Keratinocyte (primary cell): ENCODE measurements at regions not wholly inside any gene's neighbourhood (a gene's known extent, or its start where the extent isn't known, plus 50 kb on each side); places are given as distances from the start of the nearest gene placed in this dataset.

ENCODE experiments used
- DNase-seq: peaks from one replicate; pipeline ENCODE4 v3.0.0-alpha.2; 2011; ENCODE audit warnings: low read depth, missing footprints, low spot score
- FAIRE-seq: peaks from 2 replicates; lab custom pipeline; 2011; peaks lifted over from hg19 to GRCh38; lab: Jason Lieb, UNC
- H2AFZ ChIP-seq: 2 replicates; pipeline ENCODE4 v1.6.0; 2012; ENCODE audit warnings: low read length, control low read depth, inconsistent platforms; ENCODE audit not compliant: control insufficient read depth
- H3K27ac ChIP-seq: 2 replicates; pipeline ENCODE4 v1.5.1; 2011; ENCODE audit warnings: low read length; ENCODE audit not compliant: control insufficient read depth, insufficient read depth
- H3K27me3 ChIP-seq: 3 replicates; pipeline ENCODE4 v1.6.0; 2011; ENCODE audit warnings: low read length; ENCODE audit not compliant: control insufficient read depth, insufficient read depth; ENCODE audit errors: extremely low read depth
- H3K36me3 ChIP-seq, 2 experiments: 2 replicates in 1 of 2; 3 replicates in 1 of 2; pipeline ENCODE4 v1.5.1; 2011; ENCODE audit warnings: low read length in 2 of 2, mild to moderate bottlenecking in 1 of 2; ENCODE audit not compliant: control insufficient read depth in 2 of 2, insufficient read depth in 2 of 2; ENCODE audit errors: extremely low read depth in 1 of 2
- H3K4me1 ChIP-seq: 3 replicates; pipeline ENCODE4 v1.5.1; 2011; ENCODE audit warnings: low read length; ENCODE audit not compliant: control insufficient read depth, insufficient read depth; ENCODE audit errors: extremely low read depth
- H3K4me2 ChIP-seq: 3 replicates; pipeline ENCODE4 v1.6.0; 2011; ENCODE audit warnings: low read depth, low read length; ENCODE audit not compliant: control insufficient read depth, insufficient read depth; ENCODE audit errors: extremely low read depth
- H3K4me3 ChIP-seq, 3 experiments: fragments of 200-600 bp in 1 of 3; sonication (generic) in 1 of 3; 2 replicates in 2 of 3; 3 replicates in 1 of 3; pipeline ENCODE4 v1.5.1; 2011 to 2016; ENCODE audit warnings: low read length in 3 of 3, mild to moderate bottlenecking in 3 of 3, control low read depth in 2 of 3, inconsistent platforms in 1 of 3, low read depth in 1 of 3, mixed read lengths in 1 of 3, mixed run types in 1 of 3, moderate library complexity in 1 of 3; ENCODE audit not compliant: control insufficient read depth in 2 of 3, insufficient read depth in 2 of 3; ENCODE audit errors: extremely low read depth in 1 of 3
- H3K79me2 ChIP-seq: 2 replicates; pipeline ENCODE4 v1.6.0; 2012; ENCODE audit warnings: low read length; ENCODE audit not compliant: control insufficient read depth, insufficient read depth
- H3K9ac ChIP-seq: 3 replicates; pipeline ENCODE4 v1.6.0; 2011; ENCODE audit warnings: low read length; ENCODE audit not compliant: control insufficient read depth, insufficient read depth; ENCODE audit errors: extremely low read depth
- H3K9me1 ChIP-seq: 3 replicates; pipeline ENCODE4 v1.6.0; 2011; ENCODE audit warnings: low read length; ENCODE audit not compliant: control insufficient read depth, insufficient read depth; ENCODE audit errors: extremely low read depth
- H3K9me3 ChIP-seq: 2 replicates; pipeline ENCODE4 v1.5.1; 2012; ENCODE audit warnings: low read depth, low read length; ENCODE audit not compliant: control insufficient read depth
- H4K20me1 ChIP-seq: 3 replicates; pipeline ENCODE4 v1.6.0; 2011; ENCODE audit warnings: low read length; ENCODE audit not compliant: control insufficient read depth, insufficient read depth; ENCODE audit errors: extremely low read depth
- EZH2 ChIP-seq: IDR thresholded peaks from one replicate; pipeline ENCODE4 v1.6.1; 2012; ENCODE audit warnings: inconsistent platforms, mild to moderate bottlenecking, low read length, moderate library complexity
- dilution Hi-C: fragments of 300-500 bp; cut with MboI; formaldehyde crosslinking; loops from one replicate; pipeline ENCODE4 v1.7.0; 2020; ENCODE audit warnings: low sequenced_read_pairs; ENCODE audit not compliant: extremely low pct_ligation_motif_present
- TF ChIP-seq, protein P1 (sequence below), 3 experiments: IDR thresholded peaks in 1 of 3; conservative IDR thresholded peaks in 1 of 3; optimal IDR thresholded peaks in 1 of 3; 2 replicates in 2 of 3; 3 replicates in 1 of 3; pipeline versions ENCODE3 to v1.5.1; 2011; ENCODE audit warnings: low read length in 3 of 3, mild to moderate bottlenecking in 3 of 3, moderate library complexity in 2 of 3, control low read depth in 1 of 3, inconsistent platforms in 1 of 3; ENCODE audit not compliant: insufficient read depth in 2 of 3; ENCODE audit errors: extremely low read depth in 1 of 3

DNA sequence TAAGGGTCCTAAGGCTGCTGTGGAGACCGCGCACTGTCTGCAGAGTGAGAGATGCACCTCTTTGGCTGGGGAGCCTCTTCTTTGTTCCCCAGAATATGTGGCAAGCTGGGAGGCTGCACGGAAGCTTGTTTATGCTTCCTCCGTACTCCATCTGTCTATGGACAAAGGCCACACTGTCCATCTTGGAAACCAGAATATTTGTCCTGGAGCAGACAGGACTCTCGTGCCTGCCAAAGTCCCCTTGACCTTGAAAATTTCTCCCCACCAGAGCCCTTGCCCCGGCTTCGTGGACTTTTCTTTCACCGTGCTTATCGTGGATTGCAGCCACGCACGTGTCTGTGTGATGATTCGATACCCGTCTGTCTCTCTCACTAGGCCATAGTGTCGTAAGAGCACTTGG, 147.4 kb downstream of the NSG2 start:
- Histone ChIP-seq H3K36me3 (no peaks in the 10 kb centered on the region), H3K9me1 (no peaks in the 10 kb centered on the region), H3K27ac (no peak overlapping the region), H3K79me2 (no peaks in the 10 kb centered on the region), H4K20me1 (no peaks in the 10 kb centered on the region), H3K4me3 (no peak overlapping the region), H3K27me3 (no peaks in the 10 kb centered on the region), H3K9me3 (no peaks in the 10 kb centered on the region), H3K9ac (no peak overlapping the region), H3K4me2 (no peak overlapping the region), H2AFZ (no peak overlapping the region), H3K4me1 (no peaks in the 10 kb centered on the region)
- DNase-seq (no peak), FAIRE-seq (no peak)
- TF ChIP-seq, protein P1, sequence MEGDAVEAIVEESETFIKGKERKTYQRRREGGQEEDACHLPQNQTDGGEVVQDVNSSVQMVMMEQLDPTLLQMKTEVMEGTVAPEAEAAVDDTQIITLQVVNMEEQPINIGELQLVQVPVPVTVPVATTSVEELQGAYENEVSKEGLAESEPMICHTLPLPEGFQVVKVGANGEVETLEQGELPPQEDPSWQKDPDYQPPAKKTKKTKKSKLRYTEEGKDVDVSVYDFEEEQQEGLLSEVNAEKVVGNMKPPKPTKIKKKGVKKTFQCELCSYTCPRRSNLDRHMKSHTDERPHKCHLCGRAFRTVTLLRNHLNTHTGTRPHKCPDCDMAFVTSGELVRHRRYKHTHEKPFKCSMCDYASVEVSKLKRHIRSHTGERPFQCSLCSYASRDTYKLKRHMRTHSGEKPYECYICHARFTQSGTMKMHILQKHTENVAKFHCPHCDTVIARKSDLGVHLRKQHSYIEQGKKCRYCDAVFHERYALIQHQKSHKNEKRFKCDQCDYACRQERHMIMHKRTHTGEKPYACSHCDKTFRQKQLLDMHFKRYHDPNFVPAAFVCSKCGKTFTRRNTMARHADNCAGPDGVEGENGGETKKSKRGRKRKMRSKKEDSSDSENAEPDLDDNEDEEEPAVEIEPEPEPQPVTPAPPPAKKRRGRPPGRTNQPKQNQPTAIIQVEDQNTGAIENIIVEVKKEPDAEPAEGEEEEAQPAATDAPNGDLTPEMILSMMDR (optimal IDR thresholded peaks at IDR 0.05 in 1 of 3, IDR thresholded peaks at IDR 0.05 in 1 of 3, conservative IDR thresholded peaks at IDR 0.05 in 1 of 3; ENCODE audit: extremely low read depth in 1 of 3, insufficient read depth in 2 of 3, low read length in 3 of 3) = no peak
- TF ChIP-seq EZH2 = no peak
- dilution Hi-C loops = no loop called here

DNA sequence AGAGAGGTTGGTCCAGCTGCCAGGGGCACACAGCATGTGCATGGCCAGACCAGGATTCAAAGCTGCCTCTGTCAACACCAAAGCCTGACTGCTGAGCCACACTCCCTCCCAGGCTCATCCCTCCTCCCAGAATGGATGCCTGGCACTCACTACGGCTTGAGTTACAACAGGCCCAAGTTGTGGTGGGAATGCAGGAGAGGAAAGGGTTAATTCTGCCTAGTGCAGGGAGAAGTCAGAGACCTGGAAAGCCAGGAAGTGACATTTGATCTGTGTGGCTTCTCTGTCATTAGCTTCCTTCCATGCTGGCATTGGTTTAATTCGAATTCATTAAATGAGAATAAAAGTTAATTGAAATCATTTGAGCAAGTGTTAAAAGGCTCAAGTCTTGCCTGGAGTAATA, 150.0 kb downstream of the NSG2 start:
- no peaks in the 10 kb centered on the region for H4K20me1 ChIP-seq
- no peak for TF ChIP-seq EZH2
- TF ChIP-seq, protein P1 (optimal IDR thresholded peaks at IDR 0.05 in 1 of 3, IDR thresholded peaks at IDR 0.05 in 1 of 3, conservative IDR thresholded peaks at IDR 0.05 in 1 of 3; ENCODE audit: extremely low read depth in 1 of 3, insufficient read depth in 2 of 3, low read length in 3 of 3) = no peak
- no peaks in the 10 kb centered on the region for H3K36me3 ChIP-seq
- no peak overlapping the region for H3K27ac ChIP-seq
- no peak overlapping the region for H3K4me3 ChIP-seq
- DNase-seq (no peak), FAIRE-seq (no peak)
- H3K9ac ChIP-seq = no peak overlapping the region
- H3K4me1 ChIP-seq = no peaks in the 10 kb centered on the region
- dilution Hi-C loops = no loop called here
- no peaks in the 10 kb centered on the region for H3K9me3 ChIP-seq
- no peaks in the 10 kb centered on the region for H3K79me2 ChIP-seq
- H3K9me1 ChIP-seq = no peaks in the 10 kb centered on the region
- no peak overlapping the region for H3K4me2 ChIP-seq
- H2AFZ ChIP-seq = no peak overlapping the region
- H3K27me3 ChIP-seq = no peaks in the 10 kb centered on the region
